22Rv1 (cell line): ENCODE measurements at regions not wholly inside any gene's neighbourhood (a gene's known extent, or its start where the extent isn't known, plus 50 kb on each side); places are given as distances from the start of the nearest gene placed in this dataset.
"Not testable (repeated sequence)": the region's sequence is repeated elsewhere in the genome, so short reads cannot be mapped to it uniquely, and the experiment has no call there.

Experiments used
- H3K27ac ChIP-seq: fragments of 450-650 bp; 2 replicates; pipeline ENCODE4 v1.5.1; 2017
- ZFX ChIP-seq: fragments of 450-650 bp; IDR thresholded peaks from 2 replicates; pipeline ENCODE4 v1.6.1; 2017; ENCODE audit warnings: antibody characterized with exemption, borderline replicate concordance
- TF ChIP-seq, protein P1 (sequence below): fragments of 450-650 bp; IDR thresholded peaks from 2 replicates; pipeline ENCODE4 v1.5.1; 2017; ENCODE audit warnings: mild to moderate bottlenecking

GRCh38 chr5:152634586-152634985 lies 229.5 kb upstream of the NMUR2 start:
- no peak overlapping the region for H3K27ac ChIP-seq
- TF ChIP-seq, protein P1, sequence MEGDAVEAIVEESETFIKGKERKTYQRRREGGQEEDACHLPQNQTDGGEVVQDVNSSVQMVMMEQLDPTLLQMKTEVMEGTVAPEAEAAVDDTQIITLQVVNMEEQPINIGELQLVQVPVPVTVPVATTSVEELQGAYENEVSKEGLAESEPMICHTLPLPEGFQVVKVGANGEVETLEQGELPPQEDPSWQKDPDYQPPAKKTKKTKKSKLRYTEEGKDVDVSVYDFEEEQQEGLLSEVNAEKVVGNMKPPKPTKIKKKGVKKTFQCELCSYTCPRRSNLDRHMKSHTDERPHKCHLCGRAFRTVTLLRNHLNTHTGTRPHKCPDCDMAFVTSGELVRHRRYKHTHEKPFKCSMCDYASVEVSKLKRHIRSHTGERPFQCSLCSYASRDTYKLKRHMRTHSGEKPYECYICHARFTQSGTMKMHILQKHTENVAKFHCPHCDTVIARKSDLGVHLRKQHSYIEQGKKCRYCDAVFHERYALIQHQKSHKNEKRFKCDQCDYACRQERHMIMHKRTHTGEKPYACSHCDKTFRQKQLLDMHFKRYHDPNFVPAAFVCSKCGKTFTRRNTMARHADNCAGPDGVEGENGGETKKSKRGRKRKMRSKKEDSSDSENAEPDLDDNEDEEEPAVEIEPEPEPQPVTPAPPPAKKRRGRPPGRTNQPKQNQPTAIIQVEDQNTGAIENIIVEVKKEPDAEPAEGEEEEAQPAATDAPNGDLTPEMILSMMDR: no peak
- no peak for TF ChIP-seq ZFX

GRCh38 chr5:152638996-152639552 lies 234.0 kb upstream of the NMUR2 start:
- TF ChIP-seq, protein P1: no peak
- no peak for TF ChIP-seq ZFX
- H3K27ac ChIP-seq: no peak overlapping the region

- TF ChIP-seq ZFX: no peak
- TF ChIP-seq, protein P1: no peak
- no peak overlapping the region for H3K27ac ChIP-seq
Observed at GRCh38 chr5:152641970-152642805, 237.1 kb upstream of the NMUR2 start.

- no peak for TF ChIP-seq ZFX
- TF ChIP-seq, protein P1: no peak
- no peak overlapping the region for H3K27ac ChIP-seq
Observed at GRCh38 chr5:152642880-152643279, 237.8 kb upstream of the NMUR2 start.

DNA sequence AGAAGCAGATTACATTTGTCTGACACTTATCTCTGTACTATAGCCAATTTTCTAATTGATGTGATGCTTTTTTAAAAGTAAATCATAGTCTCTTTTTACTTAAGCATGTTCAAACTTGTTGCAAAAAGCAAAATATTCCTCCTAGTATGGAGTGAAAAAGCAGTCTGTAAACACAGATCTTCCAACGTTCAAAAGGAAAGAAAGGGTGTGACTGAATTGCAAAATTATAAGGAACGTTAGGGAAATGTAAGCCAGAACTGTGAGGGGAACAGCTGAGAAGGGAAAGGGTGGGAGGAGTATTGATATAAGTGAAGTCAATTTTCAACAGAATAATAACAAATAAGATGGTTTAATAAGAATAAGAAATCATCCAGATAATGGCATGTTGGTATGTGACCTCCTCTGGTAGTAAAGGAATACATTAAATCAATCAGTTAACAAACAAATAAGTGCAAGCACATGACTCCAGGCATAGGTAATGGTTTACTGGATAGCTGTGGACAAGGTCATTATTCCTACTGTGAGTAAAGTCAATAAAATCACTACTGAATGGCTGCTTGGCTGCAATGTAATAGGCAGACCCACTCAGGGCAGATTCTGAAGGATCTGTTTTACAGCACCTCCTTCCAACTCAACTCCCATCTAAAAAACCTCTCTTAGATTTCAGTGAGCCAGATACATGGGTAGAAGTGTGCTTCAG lies 239.1 kb upstream of the NMUR2 start:
- no peak overlapping the region for H3K27ac ChIP-seq
- TF ChIP-seq, protein P1: no peak
- no peak for TF ChIP-seq ZFX

DNA sequence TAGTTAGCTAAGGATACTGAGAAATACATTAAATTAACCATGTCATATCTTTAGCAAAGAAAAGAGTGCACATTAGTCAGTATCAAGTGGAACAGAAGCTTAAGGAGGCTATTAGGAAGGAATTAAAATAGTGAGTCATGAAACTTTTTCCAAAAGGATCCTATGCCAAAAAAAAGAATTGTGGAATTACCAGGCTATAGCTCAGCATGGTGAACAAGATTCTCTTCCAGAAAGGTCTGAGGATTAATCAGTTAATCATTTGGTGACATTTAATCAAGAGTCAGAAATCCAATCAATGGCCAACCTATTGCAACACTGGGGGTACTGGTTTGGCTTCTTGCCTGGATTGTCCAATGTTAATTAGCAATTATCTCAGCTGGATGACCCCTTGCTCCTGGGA lies 244.5 kb upstream of the NMUR2 start:
- no peak overlapping the region for H3K27ac ChIP-seq
- TF ChIP-seq, protein P1: no peak
- no peak for TF ChIP-seq ZFX

DNA sequence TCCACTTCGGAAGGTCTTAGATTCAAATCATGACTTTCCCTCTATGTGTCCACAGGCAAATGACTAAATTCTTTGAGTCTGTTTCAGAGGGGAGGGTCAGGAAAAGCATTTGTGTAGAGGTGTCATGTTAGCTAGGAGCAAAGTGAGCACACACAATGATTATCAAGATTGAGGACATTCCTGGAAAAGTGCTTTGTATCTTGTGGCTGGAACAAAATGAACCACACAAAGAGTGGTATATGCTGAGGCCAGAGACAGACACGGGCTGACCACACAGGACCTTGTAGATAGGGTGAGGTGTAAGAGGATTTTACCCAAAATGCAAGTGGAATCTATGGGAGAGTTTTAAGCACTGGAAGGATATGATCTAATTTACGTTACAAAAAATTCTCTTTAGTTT lies 245.3 kb upstream of the NMUR2 start:
- H3K27ac ChIP-seq: no peak overlapping the region
- TF ChIP-seq ZFX: no peak
- TF ChIP-seq, protein P1: no peak

DNA sequence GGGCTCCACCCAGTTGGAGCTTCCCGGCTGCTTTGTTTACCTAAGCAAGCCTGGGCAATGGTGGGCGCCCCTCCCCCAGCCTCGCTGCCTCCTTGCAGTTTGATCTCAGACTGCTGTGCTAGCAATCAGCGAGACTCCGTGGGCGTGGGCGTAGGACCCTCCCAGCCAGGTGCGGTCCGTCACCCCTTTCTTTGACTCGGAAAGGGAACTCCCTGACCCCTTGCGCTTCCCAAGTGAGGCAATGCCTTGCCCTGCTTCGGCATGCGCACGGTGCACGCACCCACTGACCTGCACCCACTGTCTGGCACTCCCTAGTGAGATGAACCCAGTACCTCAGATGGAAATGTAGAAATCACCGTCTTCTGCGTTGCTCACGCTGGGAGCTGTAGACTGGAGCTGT lies 254.4 kb upstream of the NMUR2 start:
- H3K27ac ChIP-seq: not testable (repeated sequence)
